HCT116 (cell line): ENCODE measurements at regions not wholly inside any gene's neighbourhood (a gene's known extent, or its start where the extent isn't known, plus 50 kb on each side); places are given as distances from the start of the nearest gene placed in this dataset.

ENCODE experiments used
- ATAC-seq: fragments of 200-7000 bp; cut with Tn5 transposase; 2 replicates; pipeline ENCODE4 v1.9.1; 2020; ENCODE audit warnings: mild to moderate bottlenecking, moderate library complexity
- BruUV-seq: library from RNA; stranded (reverse); fragments of 400-500 nt; replicated peaks from 2 replicates; lab custom pipeline; 2021; lab: Mats Ljungman, UMichigan
- CTCF ChIA-PET: fragments of 300-600 bp; sonication (Branson Sonifier 250); formaldehyde crosslinking; loops from one replicate; lab custom pipeline; 2021; ENCODE audit warnings: antibody characterized with exemption; lab: Charles Lee
- POLR2A ChIA-PET: fragments of 300-600, 350-600 bp; sonication (Branson Sonifier 250); formaldehyde crosslinking; loops from one replicate; lab custom pipeline; 2021; ENCODE audit warnings: antibody characterized with exemption; lab: Charles Lee
- RAD21 ChIA-PET, 2 experiments: fragments of 300-600 bp; sonication (Branson Sonifier 250); formaldehyde crosslinking; loops; one replicate each; lab custom pipeline; 2023; ENCODE audit warnings: low total read pairs in 2 of 2; ENCODE audit not compliant: uncharacterized antibody in 2 of 2, unreplicated experiment in 2 of 2, low non-redundant PET in 1 of 2; lab: Charles Lee
- DNase-seq: peaks from one replicate; pipeline ENCODE4 v3.0.0-alpha.2; 2010; ENCODE audit warnings: low read depth, low spot score
- H2AFZ ChIP-seq: fragments of 200-600 bp; shearing (Covaris generic), sonication (generic); 2 replicates; pipeline ENCODE4 v1.6.1; 2017; ENCODE audit warnings: low read depth, mixed run types, mixed read lengths, antibody characterized with exemption, low read length; ENCODE audit not compliant: poor library complexity, severe bottlenecking
- H3K27ac ChIP-seq: 2 replicates; pipeline ENCODE4 v1.5.1; 2012; ENCODE audit warnings: low read depth, low read length
- H3K27me3 ChIP-seq: fragments of 200-600 bp; sonication (generic); 2 replicates; pipeline ENCODE4 v1.6.1; 2016; ENCODE audit warnings: mixed run types, low read length, mixed read lengths; ENCODE audit not compliant: insufficient read depth
- H3K36me3 ChIP-seq, 2 experiments: fragments of 200-500 bp in 1 of 2; fragments of 200-600 bp in 1 of 2; sonication (Bioruptor generic) in 1 of 2; sonication (generic) in 1 of 2; 2 replicates each; pipeline versions ENCODE4 v1.5.1 to v1.6.1; 2014 to 2016; ENCODE audit warnings: low read length in 2 of 2, inconsistent platforms in 1 of 2, mixed read lengths in 1 of 2, mixed run types in 1 of 2; ENCODE audit not compliant: insufficient read depth in 2 of 2, control insufficient read depth in 1 of 2
- H3K4me1 ChIP-seq, 2 experiments: fragments of 200-600 bp in 1 of 2; sonication (generic) in 1 of 2; 2 replicates each; pipeline versions ENCODE4 v1.5.1 to v1.6.1; 2012 to 2017; ENCODE audit warnings: low read length in 2 of 2, inconsistent platforms in 1 of 2, mild to moderate bottlenecking in 1 of 2, mixed read lengths in 1 of 2, mixed run types in 1 of 2, moderate library complexity in 1 of 2; ENCODE audit not compliant: insufficient read depth in 2 of 2, control insufficient read depth in 1 of 2
- H3K4me2 ChIP-seq: fragments of 200-600 bp; sonication (generic); 2 replicates; pipeline ENCODE4 v1.6.1; 2017; ENCODE audit warnings: mixed run types, low read length, mixed read lengths
- H3K4me3 ChIP-seq, 2 experiments: fragments of 200-600 bp in 1 of 2; sonication (generic) in 1 of 2; replicated peaks in 1 of 2; 2 replicates each; pipeline ENCODE4 v1.5.1; 2011 to 2016; ENCODE audit warnings: low read length in 2 of 2, control low read depth in 1 of 2, low read depth in 1 of 2, mild to moderate bottlenecking in 1 of 2, mixed read lengths in 1 of 2, mixed run types in 1 of 2
- H3K79me2 ChIP-seq: fragments of 200-600 bp; sonication (generic); 2 replicates; pipeline ENCODE4 v1.6.1; 2017; ENCODE audit warnings: mild to moderate bottlenecking, mixed run types, low read length, moderate library complexity, mixed read lengths; ENCODE audit not compliant: insufficient read depth
- H3K9ac ChIP-seq: fragments of 200-600 bp; sonication (generic); 2 replicates; pipeline ENCODE4 v1.6.1; 2016; ENCODE audit warnings: low read length, mixed read lengths
- H3K9me2 ChIP-seq: fragments of 200-600 bp; sonication (generic), shearing (Covaris generic); 2 replicates; pipeline ENCODE4 v1.6.1; 2017; ENCODE audit warnings: mixed run types, mild to moderate bottlenecking, moderate library complexity; ENCODE audit not compliant: insufficient read depth
- H3K9me3 ChIP-seq, 2 experiments: fragments of 200-500 bp in 1 of 2; fragments of 200-600 bp in 1 of 2; sonication (Bioruptor generic) in 1 of 2; sonication (generic) in 1 of 2; 2 replicates each; pipeline ENCODE4 v1.6.1; 2014 to 2017; ENCODE audit warnings: low read length in 2 of 2, mixed read lengths in 2 of 2, inconsistent platforms in 1 of 2, low read depth in 1 of 2, mild to moderate bottlenecking in 1 of 2, mixed run types in 1 of 2, moderate library complexity in 1 of 2; ENCODE audit not compliant: control insufficient read depth in 1 of 2, insufficient read depth in 1 of 2
- H4K20me1 ChIP-seq: fragments of 200-600 bp; sonication (generic), shearing (Covaris generic); 2 replicates; pipeline ENCODE4 v1.6.1; 2017; ENCODE audit warnings: mixed run types, mild to moderate bottlenecking, moderate library complexity; ENCODE audit not compliant: insufficient read depth
- CEBPB ChIP-seq: IDR thresholded peaks from 2 replicates; pipeline ENCODE4 v1.6.1; 2012; ENCODE audit warnings: low read depth
- ELF1 ChIP-seq: IDR thresholded peaks from 2 replicates; pipeline ENCODE4 v1.6.1; 2012; ENCODE audit warnings: low read depth, borderline replicate concordance
- FOSL1 ChIP-seq: IDR thresholded peaks from 2 replicates; pipeline ENCODE4 v1.6.1; 2012; ENCODE audit warnings: low read depth
- JUND ChIP-seq: IDR thresholded peaks from 2 replicates; pipeline ENCODE4 v1.6.1; 2012
- MAX ChIP-seq: IDR thresholded peaks from 2 replicates; pipeline ENCODE4 v1.6.1; 2012
- POLR2AphosphoS5 ChIP-seq: IDR thresholded peaks from 2 replicates; pipeline ENCODE4 v1.6.1; 2011; ENCODE audit warnings: mild to moderate bottlenecking, low read depth, low read length, moderate library complexity
- REST ChIP-seq: IDR thresholded peaks from 2 replicates; pipeline ENCODE4 v1.6.1; 2012; ENCODE audit warnings: low read depth
- SIN3A ChIP-seq: IDR thresholded peaks from 2 replicates; pipeline ENCODE4 v1.6.1; 2012; ENCODE audit warnings: low read depth
- SP1 ChIP-seq: IDR thresholded peaks from 2 replicates; pipeline ENCODE4 v1.6.1; 2012; ENCODE audit warnings: low read depth
- SRF ChIP-seq: IDR thresholded peaks from 2 replicates; pipeline ENCODE4 v1.6.1; 2012; ENCODE audit warnings: low read depth
- TCF7L2 ChIP-seq: IDR thresholded peaks from 2 replicates; pipeline ENCODE4 v1.7.0; 2011; ENCODE audit warnings: borderline replicate concordance, inconsistent platforms; ENCODE audit not compliant: insufficient read depth, insufficient read length; ENCODE audit errors: extremely low read depth
- YY1 ChIP-seq: IDR thresholded peaks from 2 replicates; pipeline ENCODE4 v1.6.1; 2011; ENCODE audit warnings: low read length, low read depth, moderate library complexity, mild to moderate bottlenecking; ENCODE audit not compliant: insufficient replicate concordance; ENCODE audit errors: extremely low read depth
- ZBTB33 ChIP-seq: IDR thresholded peaks from 2 replicates; pipeline ENCODE4 v1.6.1; 2011; ENCODE audit warnings: mild to moderate bottlenecking, low read length, moderate library complexity; ENCODE audit not compliant: insufficient replicate concordance; ENCODE audit errors: extremely low read depth
- intact Hi-C: fragments of 100-400 bp; cut with micrococcal nuclease; formaldehyde crosslinking; loops from 2 replicates; pipeline ENCODE4 v1.10.0; 2022

- no peak overlapping the region for H3K9ac ChIP-seq
- ChIA-PET POLR2A (no interaction called here), RAD21 (no interaction called here), CTCF (no interaction called here)
- no TSS peak for BruUV-seq
- TF ChIP-seq ZBTB33: no peak
- no peak for TF ChIP-seq YY1
- TF ChIP-seq SP1: no peak
- no peak for TF ChIP-seq ELF1
- no peak for TF ChIP-seq SIN3A
- TF ChIP-seq REST: no peak
- no peak for TF ChIP-seq FOSL1
- no peak for TF ChIP-seq POLR2AphosphoS5
- no peak for TF ChIP-seq MAX
- no peak for TF ChIP-seq TCF7L2
- no peak for TF ChIP-seq CEBPB
- TF ChIP-seq SRF: no peak
- TF ChIP-seq JUND: no peak
- H3K79me2 ChIP-seq: no peaks in the 10 kb centered on the region
- H3K9me3 ChIP-seq: no peaks in the 10 kb centered on the region
- ATAC-seq: no peak
- H3K4me1 ChIP-seq: no peaks in the 10 kb centered on the region
- no peak overlapping the region for H2AFZ ChIP-seq
- intact Hi-C loops: no loop called here
- H3K9me2 ChIP-seq: no peaks in the 10 kb centered on the region
- H3K4me2 ChIP-seq: no peak overlapping the region
- no peaks in the 10 kb centered on the region for H3K27me3 ChIP-seq
- no peak overlapping the region for H3K4me3 ChIP-seq
- no peaks in the 10 kb centered on the region for H3K36me3 ChIP-seq
- DNase-seq: no peak
- H4K20me1 ChIP-seq: no peaks in the 10 kb centered on the region
- no peak overlapping the region for H3K27ac ChIP-seq
Observed at GRCh38 chr1:61523229-61523628, 201.7 kb downstream of the TM2D1 start.
